HG03457 (cell line): ENCODE measurements at regions not wholly inside any gene's neighbourhood (a gene's known extent, or its start where the extent isn't known, plus 50 kb on each side); places are given as distances from the start of the nearest gene placed in this dataset.
"Not testable (repeated sequence)": the region's sequence is repeated elsewhere in the genome, so short reads cannot be mapped to it uniquely, and the experiment has no call there.

Source experiments
- ATAC-seq: cut with Tn5 transposase; IDR thresholded peaks from one replicate; pipeline ENCODE4 v1.9.1; 2021; ENCODE audit warnings: moderate number of reproducible peaks; ENCODE audit not compliant: unreplicated experiment

- no peak for ATAC-seq
These were observed 462.6 kb upstream of the TMEFF2 start for GRCh38 chr2:192657362-192657761.

GRCh38 chr2:192655916-192656315 is 461.2 kb upstream of the TMEFF2 start:
- no peak for ATAC-seq

- no peak for ATAC-seq
These were observed 451.3 kb upstream of the TMEFF2 start for GRCh38 chr2:192645811-192646598.

- no peak for ATAC-seq
These were observed 439.8 kb upstream of the TMEFF2 start for GRCh38 chr2:192634557-192634956.

- ATAC-seq: no peak
These were observed 433.3 kb upstream of the TMEFF2 start for GRCh38 chr2:192628017-192628416.

GRCh38 chr2:192615105-192615504 is 420.4 kb upstream of the TMEFF2 start:
- no peak for ATAC-seq

- no peak for ATAC-seq
These were observed 409.6 kb upstream of the TMEFF2 start for GRCh38 chr2:192604295-192604694.

GRCh38 chr2:192598649-192599048 is 403.9 kb upstream of the TMEFF2 start:
- not testable (repeated sequence) for ATAC-seq

- ATAC-seq: no peak
These were observed 398.8 kb upstream of the TMEFF2 start for GRCh38 chr2:192593561-192593960.

GRCh38 chr2:192591617-192592016 is 396.9 kb upstream of the TMEFF2 start:
- no peak for ATAC-seq

- ATAC-seq: no peak
These were observed 390.7 kb upstream of the TMEFF2 start for GRCh38 chr2:192585418-192585817.

- ATAC-seq: no peak
These were observed 390.2 kb upstream of the TMEFF2 start for GRCh38 chr2:192584976-192585375.

- no peak for ATAC-seq
These were observed 385.4 kb upstream of the TMEFF2 start for GRCh38 chr2:192579965-192580700.

GRCh38 chr2:192578780-192579179 is 384.0 kb upstream of the TMEFF2 start:
- ATAC-seq: no peak

GRCh38 chr2:192577706-192578105 is 383.0 kb upstream of the TMEFF2 start:
- ATAC-seq: no peak

- ATAC-seq: no peak
These were observed 379.8 kb upstream of the TMEFF2 start for GRCh38 chr2:192574552-192574951.

- ATAC-seq: no peak
These were observed 376.9 kb upstream of the TMEFF2 start for GRCh38 chr2:192571636-192572035.

- no peak for ATAC-seq
These were observed 376.1 kb upstream of the TMEFF2 start for GRCh38 chr2:192570788-192571187.

- no peak for ATAC-seq
These were observed 372.1 kb upstream of the TMEFF2 start for GRCh38 chr2:192566863-192567262.

GRCh38 chr2:192560326-192560725 is 365.6 kb upstream of the TMEFF2 start:
- no peak for ATAC-seq

- no peak for ATAC-seq
These were observed 364.9 kb upstream of the TMEFF2 start for GRCh38 chr2:192559587-192559986.

- no peak for ATAC-seq
These were observed 363.9 kb upstream of the TMEFF2 start for GRCh38 chr2:192558637-192559036.
